Muscle of arm (tissue), 1 donor: ENCODE measurements at regions not wholly inside any gene's neighbourhood (a gene's known extent, or its start where the extent isn't known, plus 50 kb on each side); places are given as distances from the start of the nearest gene placed in this dataset.
A peak's percentile ranks its signal among the peaks of the same experiment; 100 is the strongest.

ENCODE experiments used
- DNase-seq: peaks from one replicate; pipeline ENCODE4 v3.0.0-alpha.2; 2013

GRCh38 chr16:6132121-6132520 lies 1034.5 kb upstream of the EEF2KMT start:
- no peak for DNase-seq

GRCh38 chr16:6131526-6132050 lies 1034.0 kb upstream of the EEF2KMT start:
- no peak for DNase-seq

- no peak for DNase-seq
These were observed 1028.1 kb upstream of the EEF2KMT start for GRCh38 chr16:6125483-6126259.

- DNase-seq = no peak
These were observed 1026.5 kb upstream of the EEF2KMT start for GRCh38 chr16:6124136-6124535.

GRCh38 chr16:6122401-6122800 lies 1024.8 kb upstream of the EEF2KMT start:
- no peak for DNase-seq

- DNase-seq = no peak
These were observed 1017.1 kb upstream of the EEF2KMT start for GRCh38 chr16:6114691-6115090.

GRCh38 chr16:6113749-6114148 lies 1016.2 kb upstream of the EEF2KMT start:
- DNase-seq = no peak

GRCh38 chr16:6112700-6113099 lies 1015.1 kb upstream of the EEF2KMT start:
- no peak for DNase-seq

GRCh38 chr16:6111390-6111789 lies 1013.8 kb upstream of the EEF2KMT start:
- no peak for DNase-seq

GRCh38 chr16:6110346-6110745 lies 1012.8 kb upstream of the EEF2KMT start:
- DNase-seq = no peak

GRCh38 chr16:6106061-6106460 lies 1008.5 kb upstream of the EEF2KMT start:
- DNase-seq = no peak

- no peak for DNase-seq
These were observed 1007.5 kb upstream of the EEF2KMT start for GRCh38 chr16:6105115-6105514.

GRCh38 chr16:6104428-6104827 lies 1006.8 kb upstream of the EEF2KMT start:
- no peak for DNase-seq

GRCh38 chr16:6103561-6103960 lies 1006.0 kb upstream of the EEF2KMT start:
- no peak for DNase-seq

- no peak for DNase-seq
These were observed 1001.5 kb upstream of the EEF2KMT start for GRCh38 chr16:6099102-6099501.

- no peak for DNase-seq
These were observed 999.5 kb upstream of the EEF2KMT start for GRCh38 chr16:6096931-6097670.

- no peak for DNase-seq
These were observed 997.8 kb upstream of the EEF2KMT start for GRCh38 chr16:6095414-6095813.

- DNase-seq = no peak
These were observed 993.4 kb upstream of the EEF2KMT start for GRCh38 chr16:6091021-6091420.

- peak; percentile 21 for DNase-seq
These were observed 983.9 kb upstream of the EEF2KMT start for GRCh38 chr16:6081320-6081976.

- no peak for DNase-seq
These were observed 979.0 kb upstream of the EEF2KMT start for GRCh38 chr16:6076631-6077030.

GRCh38 chr16:6068063-6068462 lies 970.5 kb upstream of the EEF2KMT start:
- DNase-seq = no peak

GRCh38 chr16:6066652-6067051 lies 969.1 kb upstream of the EEF2KMT start:
- DNase-seq = no peak

GRCh38 chr16:6063526-6063925 lies 965.9 kb upstream of the EEF2KMT start:
- no peak for DNase-seq
